Adipocyte (in vitro differentiated cells): ENCODE measurements at regions not wholly inside any gene's neighbourhood (a gene's known extent, or its start where the extent isn't known, plus 50 kb on each side); places are given as distances from the start of the nearest gene placed in this dataset.
A peak's percentile ranks its signal among the peaks of the same experiment; 100 is the strongest.

ENCODE experiments used
- DNase-seq: peaks from one replicate; pipeline ENCODE4 v3.0.0-alpha.2; 2015; ENCODE audit warnings: low read depth
- H3K27me3 ChIP-seq: replicated peaks from 2 replicates; pipeline ENCODE4 v1.7.0; 2013; ENCODE audit warnings: mild to moderate bottlenecking, low read length, moderate library complexity; ENCODE audit not compliant: control insufficient read depth, insufficient read depth
- H3K36me3 ChIP-seq: 2 replicates; pipeline ENCODE4 v1.7.0; 2013; ENCODE audit warnings: low read length, mild to moderate bottlenecking, moderate library complexity; ENCODE audit not compliant: control insufficient read depth, insufficient read depth, severe bottlenecking
- H3K4me1 ChIP-seq: 2 replicates; pipeline ENCODE4 v1.7.0; 2013; ENCODE audit warnings: mild to moderate bottlenecking, low read length, moderate library complexity; ENCODE audit not compliant: control insufficient read depth, insufficient read depth
- H3K4me3 ChIP-seq: 2 replicates; pipeline ENCODE4 v1.7.0; 2013; ENCODE audit warnings: mild to moderate bottlenecking, low read length, moderate library complexity
- H3K9ac ChIP-seq: 2 replicates; pipeline ENCODE4 v1.7.0; 2013; ENCODE audit warnings: mild to moderate bottlenecking, low read length, moderate library complexity
- H3K9me3 ChIP-seq: 2 replicates; pipeline ENCODE4 v1.7.0; 2013; ENCODE audit warnings: mild to moderate bottlenecking, low read length, moderate library complexity; ENCODE audit not compliant: control insufficient read depth

GRCh38 chr2:172334988-172335387 is 92.4 kb upstream of the ITGA6 start:
- H3K27me3 ChIP-seq = peaks cover 20% of the 10 kb centered on the region
- no peaks in the 10 kb centered on the region for H3K9me3 ChIP-seq
- no peak overlapping the region for H3K4me3 ChIP-seq
- no peaks in the 10 kb centered on the region for H3K36me3 ChIP-seq
- H3K9ac ChIP-seq = no peak overlapping the region
- no peak for DNase-seq
- no peaks in the 10 kb centered on the region for H3K4me1 ChIP-seq

GRCh38 chr2:172335736-172336135 is 91.7 kb upstream of the ITGA6 start:
- no peaks in the 10 kb centered on the region for H3K36me3 ChIP-seq
- H3K9me3 ChIP-seq = no peaks in the 10 kb centered on the region
- no peaks in the 10 kb centered on the region for H3K4me1 ChIP-seq
- no peak overlapping the region for H3K9ac ChIP-seq
- no peak overlapping the region for H3K4me3 ChIP-seq
- no peak for DNase-seq
- H3K27me3 ChIP-seq = peaks cover 15% of the 10 kb centered on the region

DNA sequence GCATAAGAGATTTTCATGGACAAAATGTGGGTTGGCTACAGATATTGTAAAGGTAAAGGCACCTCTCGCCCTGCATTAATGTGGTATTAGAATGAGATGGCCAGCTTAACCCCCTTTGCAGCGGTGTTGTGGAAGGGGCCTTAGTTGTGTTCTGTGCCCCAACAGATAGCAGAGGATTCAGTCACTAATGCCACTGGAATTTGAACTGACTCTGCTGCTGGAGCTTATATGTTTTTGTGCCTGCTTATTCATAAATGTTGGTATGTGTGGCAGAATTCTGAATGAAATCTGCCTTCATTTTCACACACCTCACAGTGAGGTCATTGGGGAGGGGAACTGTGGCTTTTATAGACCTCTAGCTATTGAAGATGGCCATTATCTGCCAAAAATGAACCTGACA is 90.7 kb upstream of the ITGA6 start:
- H3K4me3 ChIP-seq = no peak overlapping the region
- no peaks in the 10 kb centered on the region for H3K36me3 ChIP-seq
- H3K27me3 ChIP-seq = peaks cover 9% of the 10 kb centered on the region
- H3K9me3 ChIP-seq = no peaks in the 10 kb centered on the region
- no peaks in the 10 kb centered on the region for H3K4me1 ChIP-seq
- no peak overlapping the region for H3K9ac ChIP-seq
- DNase-seq = peak; percentile 13

DNA sequence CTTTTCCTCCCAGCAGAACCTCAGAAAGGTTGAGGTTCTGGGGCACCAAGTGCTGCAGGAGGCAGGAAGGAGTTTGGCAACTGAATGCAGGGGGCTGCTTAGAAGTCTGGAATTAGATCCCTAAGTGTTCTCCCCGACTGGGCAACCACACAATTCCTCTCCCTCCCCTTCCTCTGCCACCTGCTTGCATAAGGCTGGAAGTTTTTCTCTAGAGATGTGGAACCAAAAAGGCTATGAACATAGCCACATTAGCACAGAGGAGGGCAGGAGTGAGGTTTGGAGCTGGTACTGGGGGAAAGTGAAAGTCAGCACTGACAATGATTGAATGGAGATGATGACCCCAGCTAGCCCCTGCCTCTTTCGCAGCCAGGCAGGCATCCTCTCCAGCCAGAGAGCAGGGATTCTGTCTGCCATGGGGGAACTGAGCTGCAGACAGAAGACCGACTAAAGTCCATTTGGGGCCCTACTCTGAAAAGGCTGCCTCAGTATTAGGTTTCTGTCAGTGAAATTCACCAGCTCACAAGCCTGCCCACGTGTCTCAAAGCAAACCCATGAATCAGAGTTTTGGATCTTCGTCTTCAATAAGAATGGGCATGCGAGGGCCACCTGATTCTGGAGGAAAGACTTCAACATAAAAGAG is 87.9 kb upstream of the ITGA6 start:
- H3K9me3 ChIP-seq = peaks cover 13% of the 10 kb centered on the region
- no peaks in the 10 kb centered on the region for H3K36me3 ChIP-seq
- no peak overlapping the region for H3K9ac ChIP-seq
- H3K4me1 ChIP-seq = no peaks in the 10 kb centered on the region
- peak; percentile 39 for DNase-seq
- H3K27me3 ChIP-seq = peaks cover 9% of the 10 kb centered on the region
- no peak overlapping the region for H3K4me3 ChIP-seq

- Histone ChIP-seq H3K4me1 (no peaks in the 10 kb centered on the region), H3K9me3 (peaks cover 13% of the 10 kb centered on the region), H3K36me3 (no peaks in the 10 kb centered on the region), H3K27me3 (peaks cover 5% of the 10 kb centered on the region), H3K4me3 (no peak overlapping the region), H3K9ac (no peak overlapping the region)
- peak; percentile 39 for DNase-seq
Measured at GRCh38 chr2:172340394-172340793, 87.0 kb upstream of the ITGA6 start.

GRCh38 chr2:172342078-172342477 is 85.3 kb upstream of the ITGA6 start:
- no peaks in the 10 kb centered on the region for H3K27me3 ChIP-seq
- peaks cover 14% of the 10 kb centered on the region for H3K9me3 ChIP-seq
- no peak for DNase-seq
- no peaks in the 10 kb centered on the region for H3K36me3 ChIP-seq
- no peak overlapping the region for H3K9ac ChIP-seq
- no peak overlapping the region for H3K4me3 ChIP-seq
- no peaks in the 10 kb centered on the region for H3K4me1 ChIP-seq

DNA sequence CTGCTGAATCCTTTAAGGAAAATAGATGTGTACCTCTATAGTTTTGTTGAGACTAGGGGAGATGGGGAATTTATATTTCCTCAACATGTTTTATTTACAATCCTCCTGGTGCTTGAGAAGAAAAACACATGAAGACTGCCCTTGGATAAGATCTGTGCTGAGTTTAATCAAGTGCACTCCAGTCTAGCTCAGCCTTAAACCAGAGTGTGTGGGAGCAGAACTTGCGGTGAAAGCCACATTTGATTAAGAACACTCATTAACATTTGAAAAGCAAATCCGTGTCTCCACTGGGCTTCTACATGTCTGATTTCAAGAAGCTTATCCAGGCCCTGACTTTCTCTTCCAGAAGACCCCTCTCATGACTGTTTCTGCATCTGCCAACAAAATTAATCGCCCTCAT is 84.8 kb upstream of the ITGA6 start:
- no peak overlapping the region for H3K9ac ChIP-seq
- no peaks in the 10 kb centered on the region for H3K36me3 ChIP-seq
- no peak overlapping the region for H3K4me3 ChIP-seq
- H3K4me1 ChIP-seq = no peaks in the 10 kb centered on the region
- H3K27me3 ChIP-seq = no peaks in the 10 kb centered on the region
- no peak for DNase-seq
- H3K9me3 ChIP-seq = peaks cover 19% of the 10 kb centered on the region

- no peak for DNase-seq
- Histone ChIP-seq H3K4me1 (no peaks in the 10 kb centered on the region), H3K9me3 (peaks cover 21% of the 10 kb centered on the region), H3K36me3 (no peaks in the 10 kb centered on the region), H3K27me3 (no peaks in the 10 kb centered on the region), H3K9ac (no peak overlapping the region), H3K4me3 (no peak overlapping the region)
Measured at GRCh38 chr2:172344159-172344558, 83.2 kb upstream of the ITGA6 start.

GRCh38 chr2:172345956-172346555 is 81.3 kb upstream of the ITGA6 start:
- H3K27me3 ChIP-seq = no peaks in the 10 kb centered on the region
- H3K9me3 ChIP-seq = peaks cover 21% of the 10 kb centered on the region
- no peak overlapping the region for H3K4me3 ChIP-seq
- H3K4me1 ChIP-seq = no peaks in the 10 kb centered on the region
- H3K36me3 ChIP-seq = no peaks in the 10 kb centered on the region
- no peak for DNase-seq
- no peak overlapping the region for H3K9ac ChIP-seq

- no peak for DNase-seq
- H3K4me3 ChIP-seq = no peak overlapping the region
- peaks cover 4% of the 10 kb centered on the region for H3K27me3 ChIP-seq
- H3K4me1 ChIP-seq = no peaks in the 10 kb centered on the region
- H3K9me3 ChIP-seq = peaks cover 15% of the 10 kb centered on the region
- no peaks in the 10 kb centered on the region for H3K36me3 ChIP-seq
- no peak overlapping the region for H3K9ac ChIP-seq
Measured at GRCh38 chr2:172348555-172349288, 78.7 kb upstream of the ITGA6 start.

- Histone ChIP-seq H3K27me3 (peaks cover 11% of the 10 kb centered on the region), H3K4me3 (no peak overlapping the region), H3K9ac (no peak overlapping the region), H3K36me3 (no peaks in the 10 kb centered on the region), H3K4me1 (no peaks in the 10 kb centered on the region), H3K9me3 (peaks cover 8% of the 10 kb centered on the region)
- no peak for DNase-seq
Measured at GRCh38 chr2:172350839-172351479, 76.4 kb upstream of the ITGA6 start.
